Esophagus muscularis mucosa (tissue), 3 donors: ENCODE measurements at regions not wholly inside any gene's neighbourhood (a gene's known extent, or its start where the extent isn't known, plus 50 kb on each side); places are given as distances from the start of the nearest gene placed in this dataset.

Experiments used
- CTCF ChIP-seq, 3 experiments: fragments of 200-600 bp in 2 of 3; fragments of 450-650 bp in 1 of 3; sonication (generic) in 2 of 3; IDR thresholded peaks; one replicate each; pipeline ENCODE4 v1.5.1; 2017 to 2019; ENCODE audit warnings: antibody characterized with exemption in 3 of 3, mild to moderate bottlenecking in 2 of 3, moderate library complexity in 1 of 3
- POLR2AphosphoS5 ChIP-seq, 2 donors: sonication (generic); formaldehyde crosslinking; IDR thresholded peaks; one replicate each; pipeline ENCODE4 v1.6.1; 2017; ENCODE audit warnings: antibody characterized with exemption in 2 of 2

- TF ChIP-seq CTCF (IDR thresholded peaks at IDR 0.05) (no peak), POLR2AphosphoS5 (IDR thresholded peaks at IDR 0.05) (no peak)
These were observed 1422.9 kb downstream of the KCNT2 start for GRCh38 chr1:195185321-195185720.
